ENCODE measurements at regions not wholly inside any gene's neighbourhood (a gene's known extent, or its start where the extent isn't known, plus 50 kb on each side); places are given as distances from the start of the nearest gene placed in this dataset.
"Not testable (repeated sequence)": the region's sequence is repeated elsewhere in the genome, so short reads cannot be mapped to it uniquely, and the experiment has no call there.

- no peak for DNase-seq
These were observed 291.1 kb upstream of the TUT7 start for GRCh38 chr9:86645303-86645702.

- DNase-seq = no peak
These were observed 290.4 kb upstream of the TUT7 start for GRCh38 chr9:86644675-86645034.

- no peak for DNase-seq
These were observed 289.9 kb upstream of the TUT7 start for GRCh38 chr9:86643946-86644674.

- no peak for DNase-seq
These were observed 288.5 kb upstream of the TUT7 start for GRCh38 chr9:86642721-86643120.

GRCh38 chr9:86641970-86642369 lies 287.8 kb upstream of the TUT7 start:
- no peak for DNase-seq

- no peak for DNase-seq
These were observed 285.7 kb upstream of the TUT7 start for GRCh38 chr9:86639899-86640379.

GRCh38 chr9:86639287-86639686 lies 285.1 kb upstream of the TUT7 start:
- DNase-seq = no peak

- no peak for DNase-seq
These were observed 283.9 kb upstream of the TUT7 start for GRCh38 chr9:86638109-86638508.

- peak; percentile 24 for DNase-seq
These were observed 283.3 kb upstream of the TUT7 start for GRCh38 chr9:86637515-86637914.

- no peak for DNase-seq
These were observed 282.3 kb upstream of the TUT7 start for GRCh38 chr9:86636519-86636918.

GRCh38 chr9:86636038-86636437 lies 281.8 kb upstream of the TUT7 start:
- no peak for DNase-seq

GRCh38 chr9:86634501-86634900 lies 280.3 kb upstream of the TUT7 start:
- DNase-seq = no peak

- no peak for DNase-seq
These were observed 279.7 kb upstream of the TUT7 start for GRCh38 chr9:86633945-86634344.

- DNase-seq = no peak
These were observed 278.3 kb upstream of the TUT7 start for GRCh38 chr9:86632537-86632936.

- no peak for DNase-seq
These were observed 275.3 kb upstream of the TUT7 start for GRCh38 chr9:86629530-86629929.

- no peak for DNase-seq
These were observed 272.6 kb upstream of the TUT7 start for GRCh38 chr9:86626802-86627201.

GRCh38 chr9:86624630-86625029 lies 270.4 kb upstream of the TUT7 start:
- DNase-seq = no peak

GRCh38 chr9:86614871-86615849 lies 260.9 kb upstream of the TUT7 start:
- DNase-seq = peak; percentile 38

- no peak for DNase-seq
These were observed 259.7 kb upstream of the TUT7 start for GRCh38 chr9:86613943-86614342.

GRCh38 chr9:86611534-86611933 lies 257.3 kb upstream of the TUT7 start:
- DNase-seq = not testable (repeated sequence)

GRCh38 chr9:86605303-86605702 lies 251.1 kb upstream of the TUT7 start:
- DNase-seq = no peak

- no peak for DNase-seq
These were observed 250.5 kb upstream of the TUT7 start for GRCh38 chr9:86604741-86605140.

- DNase-seq = no peak
These were observed 248.5 kb upstream of the TUT7 start for GRCh38 chr9:86602715-86603114.

GRCh38 chr9:86601697-86602096 lies 247.5 kb upstream of the TUT7 start:
- no peak for DNase-seq
